ENCODE measurements at regions not wholly inside any gene's neighbourhood (a gene's known extent, or its start where the extent isn't known, plus 50 kb on each side); places are given as distances from the start of the nearest gene placed in this dataset.

- no peak for TF ChIP-seq PPARA (CRISPR knock-in tag; IDR thresholded peaks at IDR 0.05; ENCODE audit: borderline replicate concordance)
- no peak for TF ChIP-seq ZFP3 (CRISPR knock-in tag; IDR thresholded peaks at IDR 0.05)
- TF ChIP-seq CSRNP3 (CRISPR knock-in tag; IDR thresholded peaks at IDR 0.05), result no peak
- no peak for TF ChIP-seq RARB (CRISPR knock-in tag; IDR thresholded peaks at IDR 0.05)
- TF ChIP-seq ZNF8 (CRISPR knock-in tag; IDR thresholded peaks at IDR 0.05), result no peak
- TF ChIP-seq TOX (CRISPR knock-in tag; IDR thresholded peaks at IDR 0.05; ENCODE audit: borderline replicate concordance), result no peak
- TF ChIP-seq ISL1 (CRISPR knock-in tag; IDR thresholded peaks at IDR 0.05), result no peak
- no peak for TF ChIP-seq OSR1 (CRISPR knock-in tag; IDR thresholded peaks at IDR 0.05)
- no peak for TF ChIP-seq SNAI2 (CRISPR knock-in tag; IDR thresholded peaks at IDR 0.05)
- TF ChIP-seq ZNF70 (CRISPR knock-in tag; IDR thresholded peaks at IDR 0.05), result no peak
- no peak for ATAC-seq
Observed at GRCh38 chr22:49160261-49161001, 667.2 kb downstream of the BRD1 start.

- ATAC-seq, result no peak
- TF ChIP-seq RARB (CRISPR knock-in tag; IDR thresholded peaks at IDR 0.05) (no peak), ZFP30 (CRISPR knock-in tag; IDR thresholded peaks at IDR 0.05) (no peak)
Observed at GRCh38 chr22:49159711-49160110, 668.0 kb downstream of the BRD1 start.

GRCh38 chr22:49158741-49159564 lies 668.7 kb downstream of the BRD1 start:
- no peak for ATAC-seq
- TF ChIP-seq OSR1 (CRISPR knock-in tag; IDR thresholded peaks at IDR 0.05) (no peak), TOX (CRISPR knock-in tag; IDR thresholded peaks at IDR 0.05; ENCODE audit: borderline replicate concordance) (no peak), ZC3H10 (CRISPR knock-in tag; IDR thresholded peaks at IDR 0.05) (no peak), POU6F1 (CRISPR knock-in tag; IDR thresholded peaks at IDR 0.05; ENCODE audit: borderline replicate concordance, low read depth) (no peak), ISL1 (CRISPR knock-in tag; IDR thresholded peaks at IDR 0.05) (no peak)

- no peak for TF ChIP-seq TSHZ2 (CRISPR knock-in tag; IDR thresholded peaks at IDR 0.05)
- no peak for TF ChIP-seq ZC3H10 (CRISPR knock-in tag; IDR thresholded peaks at IDR 0.05)
- no peak for TF ChIP-seq CSDC2 (CRISPR knock-in tag; IDR thresholded peaks at IDR 0.05)
- no peak for TF ChIP-seq ISL1 (CRISPR knock-in tag; IDR thresholded peaks at IDR 0.05)
- TF ChIP-seq PPARA (CRISPR knock-in tag; IDR thresholded peaks at IDR 0.05; ENCODE audit: borderline replicate concordance), result no peak
- no peak for TF ChIP-seq POU6F1 (CRISPR knock-in tag; IDR thresholded peaks at IDR 0.05; ENCODE audit: borderline replicate concordance, low read depth)
- no peak for TF ChIP-seq ESRRG (CRISPR knock-in tag; IDR thresholded peaks at IDR 0.05)
- no peak for TF ChIP-seq ZFP30 (CRISPR knock-in tag; IDR thresholded peaks at IDR 0.05)
- TF ChIP-seq CREB5 (CRISPR knock-in tag; IDR thresholded peaks at IDR 0.05; ENCODE audit: low read depth), result no peak
- no peak for TF ChIP-seq ZNF8 (CRISPR knock-in tag; IDR thresholded peaks at IDR 0.05)
- no peak for TF ChIP-seq PATZ1 (CRISPR knock-in tag; IDR thresholded peaks at IDR 0.05; ENCODE audit: borderline replicate concordance)
- no peak for TF ChIP-seq OSR1 (CRISPR knock-in tag; IDR thresholded peaks at IDR 0.05)
- TF ChIP-seq ZFP3 (CRISPR knock-in tag; IDR thresholded peaks at IDR 0.05), result no peak
- no peak for TF ChIP-seq ARNTL (CRISPR knock-in tag; IDR thresholded peaks at IDR 0.05; ENCODE audit: borderline replicate concordance, low read depth)
- TF ChIP-seq GLIS3 (CRISPR knock-in tag; IDR thresholded peaks at IDR 0.05), result no peak
- no peak for ATAC-seq
Observed at GRCh38 chr22:49157529-49158339, 669.9 kb downstream of the BRD1 start.

Measured in SK-N-SH treated with all-trans-retinoic acid at 6 μM for 48 hours (cell line).